ENCODE measurements at regions not wholly inside any gene's neighbourhood (a gene's known extent, or its start where the extent isn't known, plus 50 kb on each side); places are given as distances from the start of the nearest gene placed in this dataset.
"Not testable (repeated sequence)": the region's sequence is repeated elsewhere in the genome, so short reads cannot be mapped to it uniquely, and the experiment has no call there.

DNA sequence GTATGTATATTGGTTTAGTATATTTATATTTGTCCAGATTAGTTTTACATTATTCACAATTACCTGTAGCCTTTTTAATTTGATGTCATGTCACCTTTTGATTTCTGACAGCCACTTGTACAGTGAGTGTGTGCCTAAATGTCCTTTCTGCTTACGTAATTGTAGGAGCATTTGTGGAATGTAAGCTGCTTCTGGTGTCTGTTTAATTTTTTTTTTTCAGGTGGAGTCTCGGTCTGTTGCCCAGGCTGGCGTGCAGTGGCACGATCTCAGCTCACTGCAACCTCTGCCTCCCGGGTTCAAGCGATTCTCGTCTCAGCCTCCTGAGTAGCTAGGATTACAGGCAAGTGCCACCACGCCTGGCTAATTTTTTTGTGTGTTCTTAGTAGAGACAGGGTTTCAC lies 91.2 kb upstream of the XAGE2 start:
- TF ChIP-seq CTCF (IDR thresholded peaks at IDR 0.05; ENCODE audit: low read depth, low read length), result no peak
- no peak for DNase-seq (ENCODE audit: extremely low read depth, low read depth)

GRCh38 chrX:52280812-52281211 lies 88.0 kb upstream of the XAGE2 start:
- no peak for TF ChIP-seq CTCF (IDR thresholded peaks at IDR 0.05; ENCODE audit: low read depth, low read length)

GRCh38 chrX:52284865-52285264 lies 84.0 kb upstream of the XAGE2 start:
- TF ChIP-seq CTCF (IDR thresholded peaks at IDR 0.05; ENCODE audit: low read depth, low read length), result no peak
- DNase-seq (ENCODE audit: extremely low read depth, low read depth), result no peak

More at GRCh38 chrX:52280812-52281211, 88.0 kb upstream of the XAGE2 start:
- DNase-seq (ENCODE audit: extremely low read depth, low read depth), result no peak

DNA sequence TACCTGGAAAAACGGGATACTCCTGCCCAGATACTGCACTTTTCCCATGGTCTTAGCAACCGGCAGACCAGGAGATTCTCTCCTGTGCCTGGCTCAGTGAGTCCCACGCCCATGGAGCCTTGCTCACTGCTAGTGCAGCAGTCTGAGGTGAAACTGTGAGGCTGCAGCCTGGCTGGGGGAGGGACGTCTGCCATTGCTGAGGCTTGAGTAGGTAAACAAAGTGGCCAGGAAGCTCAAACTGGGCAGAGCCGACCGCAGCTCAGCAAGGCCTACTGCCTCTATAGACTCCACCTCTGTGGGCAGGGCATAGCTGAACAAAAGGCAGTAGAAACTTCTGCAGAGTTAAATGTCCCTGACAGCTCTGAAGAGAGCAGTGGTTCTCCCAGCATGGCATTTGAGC lies 69.9 kb upstream of the XAGE2 start:
- not testable (repeated sequence) for DNase-seq (ENCODE audit: extremely low read depth, low read depth)

- DNase-seq (ENCODE audit: extremely low read depth, low read depth), result not testable (repeated sequence)
Observed at GRCh38 chrX:52308532-52308931, 60.3 kb upstream of the XAGE2 start.

Data from AG09319 (cell line).